Liver (tissue), 3 donors: ENCODE measurements at regions not wholly inside any gene's neighbourhood (a gene's known extent, or its start where the extent isn't known, plus 50 kb on each side); places are given as distances from the start of the nearest gene placed in this dataset.

ENCODE experiments used
- ATF3 ChIP-seq: IDR thresholded peaks from 2 replicates; pipeline ENCODE4 v1.6.1; 2016; ENCODE audit warnings: antibody characterized with exemption
- CTCF ChIP-seq: fragments of 150-350 bp; IDR thresholded peaks from 2 replicates; pipeline ENCODE4 v1.5.1; 2017; ENCODE audit warnings: improper control_type of control experiment, low read depth, low read length; ENCODE audit not compliant: missing input control
- EGR1 ChIP-seq, 2 donors: IDR thresholded peaks; 2 replicates each; pipeline ENCODE4 v1.6.1; 2016 to 2018; ENCODE audit warnings: antibody characterized with exemption in 2 of 2, low read depth in 2 of 2
- GABPA ChIP-seq, 2 donors: IDR thresholded peaks in 1 of 2; conservative IDR thresholded peaks in 1 of 2; 2 replicates each; pipeline ENCODE4 v1.6.1; 2016; ENCODE audit warnings: antibody characterized with exemption in 2 of 2, mild to moderate bottlenecking in 1 of 2, moderate library complexity in 1 of 2
- JUND ChIP-seq, 2 donors: IDR thresholded peaks; 2 replicates each; pipeline ENCODE4 v1.6.1; 2016; ENCODE audit warnings: antibody characterized with exemption in 2 of 2
- MAX ChIP-seq: IDR thresholded peaks from 2 replicates; pipeline ENCODE4 v1.6.1; 2016; ENCODE audit warnings: antibody characterized with exemption
- RAD21 ChIP-seq, 2 donors: IDR thresholded peaks; 2 replicates each; pipeline ENCODE4 v1.6.1; 2016; ENCODE audit warnings: antibody characterized with exemption in 2 of 2, mild to moderate bottlenecking in 2 of 2
- REST ChIP-seq: IDR thresholded peaks from 2 replicates; pipeline ENCODE4 v1.6.1; 2016; ENCODE audit warnings: antibody characterized with exemption, mild to moderate bottlenecking
- RXRA ChIP-seq, 2 donors: IDR thresholded peaks; 2 replicates each; pipeline ENCODE4 v1.6.1; 2017 to 2018; ENCODE audit warnings: antibody characterized with exemption in 2 of 2, mild to moderate bottlenecking in 1 of 2
- SP1 ChIP-seq: IDR thresholded peaks from 2 replicates; pipeline ENCODE4 v1.6.1; 2018; ENCODE audit warnings: antibody characterized with exemption, mild to moderate bottlenecking
- TAF1 ChIP-seq: conservative IDR thresholded peaks from 2 replicates; pipeline ENCODE4 v1.6.1; 2016; ENCODE audit warnings: antibody characterized with exemption, mild to moderate bottlenecking
- YY1 ChIP-seq: IDR thresholded peaks from 2 replicates; pipeline ENCODE4 v1.6.1; 2016; ENCODE audit warnings: antibody characterized with exemption, mild to moderate bottlenecking
- ZBTB33 ChIP-seq: IDR thresholded peaks from 2 replicates; pipeline ENCODE4 v1.6.1; 2016; ENCODE audit warnings: antibody characterized with exemption
- donor health status: healthy.
- donor health status: healthy.

GRCh38 chr16:64762211-64762610 lies 359.7 kb downstream of the CDH11 start:
- TF ChIP-seq ATF3 (no peak), MAX (no peak), CTCF (no peak), EGR1 (IDR thresholded peaks at IDR 0.05; ENCODE audit: low read depth in 2 of 2) (no peak), ZBTB33 (no peak), JUND (IDR thresholded peaks at IDR 0.05) (no peak), RXRA (IDR thresholded peaks at IDR 0.05) (no peak), TAF1 (no peak), GABPA (IDR thresholded peaks at IDR 0.05 in 1 of 2, conservative IDR thresholded peaks at IDR 0.05 in 1 of 2) (no peak), YY1 (no peak), SP1 (no peak), RAD21 (IDR thresholded peaks at IDR 0.05) (no peak), REST (no peak)
